Nephron (organoid): ENCODE measurements at regions not wholly inside any gene's neighbourhood (a gene's known extent, or its start where the extent isn't known, plus 50 kb on each side); places are given as distances from the start of the nearest gene placed in this dataset.

Experiments
- H3K27ac Mint-ChIP-seq, 3 experiments: 2 replicates each; pipeline ENCODE4 v1.8.0; 2020; ENCODE audit warnings: mixed read lengths in 3 of 3, mild to moderate bottlenecking in 2 of 3, moderate library complexity in 1 of 3
- H3K27me3 Mint-ChIP-seq: 2 replicates; pipeline ENCODE4 v1.8.0; 2021; ENCODE audit warnings: low read depth, mild to moderate bottlenecking, moderate library complexity, mixed read lengths
- H3K36me3 Mint-ChIP-seq: 2 replicates; pipeline ENCODE4 v1.8.0; 2020; ENCODE audit warnings: low read depth, mixed read lengths
- H3K4me1 Mint-ChIP-seq: 2 replicates; pipeline ENCODE4 v1.8.0; 2020; ENCODE audit warnings: mixed read lengths
- H3K4me3 Mint-ChIP-seq, 3 experiments: 2 replicates each; pipeline ENCODE4 v1.8.0; 2020; ENCODE audit warnings: mild to moderate bottlenecking in 3 of 3, mixed read lengths in 3 of 3, moderate library complexity in 2 of 3
- H3K9me3 Mint-ChIP-seq: 2 replicates; pipeline ENCODE4 v1.8.0; 2020; ENCODE audit warnings: mixed read lengths
- TF ChIP-seq, protein P1 (sequence below), 3 experiments: fragments of 200-600 bp; sonication (generic); IDR thresholded peaks; one replicate each; pipeline ENCODE4 v1.5.0; 2021; ENCODE audit warnings: antibody characterized with exemption in 3 of 3; ENCODE audit not compliant: unreplicated experiment in 3 of 3

DNA sequence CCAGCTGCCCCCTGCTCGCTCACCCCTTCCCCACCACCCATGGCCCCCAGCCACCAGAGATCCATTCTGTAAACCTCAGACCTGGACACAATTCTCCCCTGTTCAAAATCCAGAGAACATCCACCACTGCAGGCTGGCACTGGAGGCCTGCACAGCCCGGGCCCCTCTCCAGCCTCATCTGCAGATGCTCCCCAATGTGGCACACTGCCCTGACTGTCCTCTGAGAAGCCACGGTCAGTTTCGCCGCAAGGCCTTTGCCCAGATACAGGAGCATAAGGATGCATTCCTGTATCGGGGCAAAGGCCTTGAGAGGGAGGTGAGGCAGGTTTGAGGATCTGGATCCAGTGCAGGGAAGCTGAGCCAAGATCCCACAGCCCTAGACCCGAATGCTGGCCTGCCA, 175.4 kb upstream of the LINGO1 start:
- TF ChIP-seq, protein P1, sequence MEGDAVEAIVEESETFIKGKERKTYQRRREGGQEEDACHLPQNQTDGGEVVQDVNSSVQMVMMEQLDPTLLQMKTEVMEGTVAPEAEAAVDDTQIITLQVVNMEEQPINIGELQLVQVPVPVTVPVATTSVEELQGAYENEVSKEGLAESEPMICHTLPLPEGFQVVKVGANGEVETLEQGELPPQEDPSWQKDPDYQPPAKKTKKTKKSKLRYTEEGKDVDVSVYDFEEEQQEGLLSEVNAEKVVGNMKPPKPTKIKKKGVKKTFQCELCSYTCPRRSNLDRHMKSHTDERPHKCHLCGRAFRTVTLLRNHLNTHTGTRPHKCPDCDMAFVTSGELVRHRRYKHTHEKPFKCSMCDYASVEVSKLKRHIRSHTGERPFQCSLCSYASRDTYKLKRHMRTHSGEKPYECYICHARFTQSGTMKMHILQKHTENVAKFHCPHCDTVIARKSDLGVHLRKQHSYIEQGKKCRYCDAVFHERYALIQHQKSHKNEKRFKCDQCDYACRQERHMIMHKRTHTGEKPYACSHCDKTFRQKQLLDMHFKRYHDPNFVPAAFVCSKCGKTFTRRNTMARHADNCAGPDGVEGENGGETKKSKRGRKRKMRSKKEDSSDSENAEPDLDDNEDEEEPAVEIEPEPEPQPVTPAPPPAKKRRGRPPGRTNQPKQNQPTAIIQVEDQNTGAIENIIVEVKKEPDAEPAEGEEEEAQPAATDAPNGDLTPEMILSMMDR (IDR thresholded peaks at IDR 0.05; ENCODE audit: unreplicated experiment in 3 of 3): no peak
- H3K27ac Mint-ChIP-seq: no peak overlapping the region
- peaks cover 38% of the 10 kb centered on the region for H3K27me3 Mint-ChIP-seq
- peaks cover 16% of the 10 kb centered on the region for H3K4me1 Mint-ChIP-seq
- H3K9me3 Mint-ChIP-seq: no peaks in the 10 kb centered on the region
- H3K36me3 Mint-ChIP-seq: no peaks in the 10 kb centered on the region
- no peak overlapping the region for H3K4me3 Mint-ChIP-seq

DNA sequence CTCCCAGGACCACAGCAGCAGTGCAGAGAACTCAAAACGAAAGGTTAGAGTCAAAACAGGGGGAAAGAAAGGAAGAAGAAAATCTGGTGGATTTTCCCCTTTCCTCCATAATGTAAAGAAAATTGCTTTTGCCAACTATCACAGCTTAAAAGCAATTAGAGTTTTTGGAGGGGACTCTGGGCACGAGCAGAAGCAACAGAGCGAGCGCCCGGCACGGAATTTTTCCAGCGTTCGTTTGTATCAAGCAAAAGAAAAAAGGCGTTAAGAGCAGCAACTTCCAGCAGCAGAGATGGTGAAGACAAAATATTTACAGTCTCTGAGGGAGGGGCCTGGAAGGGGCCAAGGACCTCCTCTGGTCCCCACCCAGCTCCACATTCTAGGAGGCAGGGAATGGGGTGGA, 174.9 kb upstream of the LINGO1 start:
- Mint-ChIP-seq H3K36me3 (no peaks in the 10 kb centered on the region), H3K4me1 (peaks cover 16% of the 10 kb centered on the region), H3K4me3 (no peak overlapping the region), H3K27ac (no peak overlapping the region), H3K9me3 (no peaks in the 10 kb centered on the region), H3K27me3 (peaks cover 37% of the 10 kb centered on the region)
- TF ChIP-seq, protein P1 (IDR thresholded peaks at IDR 0.05; ENCODE audit: unreplicated experiment in 3 of 3): no peak

DNA sequence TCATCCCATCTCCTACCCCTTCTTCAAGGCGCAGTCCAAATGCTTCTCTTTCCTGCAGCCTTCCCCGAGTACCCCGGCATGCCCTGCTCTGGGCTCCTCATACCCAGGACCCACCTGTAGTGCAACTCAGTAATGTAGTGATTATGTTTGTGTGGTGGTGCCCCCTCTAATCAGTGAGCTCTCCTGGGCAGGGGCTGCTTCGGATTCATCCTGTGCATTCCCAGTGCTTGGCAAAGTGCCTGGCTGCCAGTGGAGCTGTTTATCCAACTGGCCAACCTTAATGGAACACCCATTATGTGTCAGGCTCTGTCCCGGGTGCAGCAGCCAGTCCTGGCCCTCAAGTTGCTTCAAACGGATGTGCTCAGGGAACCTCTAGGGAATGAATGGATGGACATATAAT, 174.4 kb upstream of the LINGO1 start:
- peaks cover 16% of the 10 kb centered on the region for H3K4me1 Mint-ChIP-seq
- no peaks in the 10 kb centered on the region for H3K9me3 Mint-ChIP-seq
- H3K4me3 Mint-ChIP-seq: no peak overlapping the region
- no peak overlapping the region for H3K27ac Mint-ChIP-seq
- TF ChIP-seq, protein P1 (IDR thresholded peaks at IDR 0.05; ENCODE audit: unreplicated experiment in 3 of 3): no peak
- no peaks in the 10 kb centered on the region for H3K36me3 Mint-ChIP-seq
- H3K27me3 Mint-ChIP-seq: peaks cover 35% of the 10 kb centered on the region

DNA sequence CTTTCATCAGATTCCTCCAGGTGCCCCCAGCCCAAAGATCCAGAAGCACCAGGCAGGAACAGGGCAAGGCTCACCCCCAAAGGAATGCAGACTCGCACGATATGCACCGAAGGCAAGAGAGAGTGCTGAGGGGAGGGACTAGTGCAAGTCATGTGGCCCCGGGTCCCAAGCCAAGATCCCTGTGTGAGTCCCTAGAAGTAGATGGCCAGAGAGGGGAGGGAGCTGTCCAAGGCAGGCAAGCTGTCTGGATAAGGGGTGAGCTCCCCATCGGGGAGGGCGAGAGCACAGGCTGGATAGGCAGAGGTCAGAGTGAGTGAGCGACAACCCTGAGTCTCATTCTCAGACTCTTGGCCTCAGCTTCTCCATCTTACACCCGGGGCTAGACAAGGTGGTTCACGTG, 171.5 kb upstream of the LINGO1 start:
- no peak overlapping the region for H3K27ac Mint-ChIP-seq
- peaks cover 17% of the 10 kb centered on the region for H3K4me1 Mint-ChIP-seq
- TF ChIP-seq, protein P1 (IDR thresholded peaks at IDR 0.05; ENCODE audit: unreplicated experiment in 3 of 3): no peak
- no peaks in the 10 kb centered on the region for H3K9me3 Mint-ChIP-seq
- no peak overlapping the region for H3K4me3 Mint-ChIP-seq
- H3K36me3 Mint-ChIP-seq: no peaks in the 10 kb centered on the region
- peaks cover 35% of the 10 kb centered on the region for H3K27me3 Mint-ChIP-seq

DNA sequence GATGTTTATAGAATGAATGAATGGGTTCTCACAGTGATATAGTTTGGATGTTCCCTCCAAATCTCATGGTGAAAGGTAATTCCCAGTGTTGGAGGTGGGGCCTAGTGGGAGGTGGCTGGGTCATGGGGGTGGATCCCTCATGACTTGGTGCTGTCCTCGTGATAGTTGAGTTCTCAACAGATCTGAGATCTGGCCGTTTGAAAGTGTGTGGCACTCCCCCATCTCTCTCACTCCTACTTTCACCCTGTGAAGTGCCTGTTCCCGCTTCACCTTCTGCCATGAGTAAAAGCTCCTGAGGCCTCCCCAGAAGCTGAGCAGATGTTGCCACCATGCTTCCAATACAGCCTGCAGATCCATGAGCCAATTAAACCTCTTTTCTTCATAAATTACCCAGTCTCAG, 170.8 kb upstream of the LINGO1 start:
- no peak overlapping the region for H3K27ac Mint-ChIP-seq
- no peaks in the 10 kb centered on the region for H3K9me3 Mint-ChIP-seq
- H3K4me1 Mint-ChIP-seq: peaks cover 17% of the 10 kb centered on the region
- TF ChIP-seq, protein P1 (IDR thresholded peaks at IDR 0.05; ENCODE audit: unreplicated experiment in 3 of 3): no peak
- no peaks in the 10 kb centered on the region for H3K36me3 Mint-ChIP-seq
- H3K4me3 Mint-ChIP-seq: no peak overlapping the region
- H3K27me3 Mint-ChIP-seq: peaks cover 35% of the 10 kb centered on the region

DNA sequence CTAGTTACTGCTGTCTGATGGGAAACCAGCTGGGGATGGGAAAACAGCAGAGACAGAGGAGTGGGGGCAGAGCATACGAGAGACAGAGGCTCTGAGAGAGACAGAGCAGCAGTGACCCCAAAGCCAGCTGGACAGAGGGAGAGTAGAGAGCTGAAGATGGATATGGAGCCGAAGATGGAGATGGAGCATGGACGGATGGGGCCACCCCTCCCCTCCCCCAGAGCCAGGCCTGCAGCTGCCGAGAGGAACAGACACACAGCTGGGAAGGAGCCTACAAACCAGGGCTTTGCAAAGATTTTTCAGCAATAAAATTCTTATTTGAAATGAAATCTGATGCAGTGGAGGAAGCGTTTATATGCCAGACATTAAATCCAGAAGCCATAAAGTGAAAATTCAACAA, 167.6 kb upstream of the LINGO1 start:
- H3K4me3 Mint-ChIP-seq: no peak overlapping the region

More for the DNA sequence above, 167.6 kb upstream of the LINGO1 start:
- Mint-ChIP-seq H3K27ac (no peak overlapping the region), H3K9me3 (no peaks in the 10 kb centered on the region), H3K36me3 (no peaks in the 10 kb centered on the region), H3K4me1 (peaks cover 8% of the 10 kb centered on the region), H3K27me3 (peaks cover 20% of the 10 kb centered on the region)
- TF ChIP-seq, protein P1 (IDR thresholded peaks at IDR 0.05; ENCODE audit: unreplicated experiment in 3 of 3): no peak
